GM12878 (cell line): ENCODE measurements at regions not wholly inside any gene's neighbourhood (a gene's known extent, or its start where the extent isn't known, plus 50 kb on each side); places are given as distances from the start of the nearest gene placed in this dataset.

ENCODE experiments used
- ATAC-seq: fragments of 200-7000 bp; cut with Tn5 transposase; 3 replicates; pipeline ENCODE4 v1.9.1; 2020; ENCODE audit warnings: mild to moderate bottlenecking, moderate library complexity
- BruUV-seq: library from RNA; stranded (reverse); fragments of 400-500 nt; replicated peaks from 2 replicates; lab custom pipeline; 2021; lab: Mats Ljungman, UMichigan
- CTCF ChIA-PET: fragments of 300-600 bp; sonication (Branson Sonifier 250); formaldehyde crosslinking; extraction: SDS; loops from one replicate; lab custom pipeline; 2021; ENCODE audit warnings: inconsistent platforms; lab: Yijun Ruan, JAX
- POLR2A ChIA-PET: fragments of 350-600 bp; formaldehyde crosslinking; extraction: SDS; loops from one replicate; lab custom pipeline; 2021; ENCODE audit warnings: inconsistent platforms; lab: Charles Lee
- RAD21 ChIA-PET: fragments of 300-600 bp; sonication (Branson Sonifier 250); formaldehyde crosslinking; loops from one replicate; lab custom pipeline; 2023; ENCODE audit warnings: antibody characterized with exemption; ENCODE audit not compliant: unreplicated experiment; lab: Charles Lee
- SMC1A ChIA-PET: fragments of 300-600 bp; sonication (Branson Sonifier 250); formaldehyde crosslinking; loops from one replicate; lab custom pipeline; 2023; ENCODE audit not compliant: unreplicated experiment, uncharacterized antibody; lab: Charles Lee
- DNase-seq: peaks from one replicate; pipeline ENCODE4 v3.0.0-alpha.2; 2011; ENCODE audit warnings: low read depth, low spot score
- FAIRE-seq: peaks from 3 replicates; lab custom pipeline; 2011; peaks lifted over from hg19 to GRCh38; lab: Jason Lieb, UNC
- H2AFZ ChIP-seq: 2 replicates; pipeline ENCODE4 v1.6.0; 2011; ENCODE audit warnings: low read depth, low read length, control low read depth; ENCODE audit not compliant: control insufficient read depth
- H3K27ac ChIP-seq: 2 replicates; pipeline ENCODE4 v1.5.1; 2011; ENCODE audit warnings: control low read depth; ENCODE audit not compliant: control insufficient read depth, insufficient read depth
- H3K27me3 ChIP-seq, 2 experiments: replicated peaks in 1 of 2; 2 replicates each; pipeline versions ENCODE4 v1.6.0 to v1.6.1; 2011; ENCODE audit warnings: low read length in 1 of 2; ENCODE audit not compliant: control insufficient read depth in 2 of 2, insufficient read depth in 2 of 2
- H3K36me3 ChIP-seq, 2 experiments: 2 replicates each; pipeline ENCODE4 v1.5.1; 2011; ENCODE audit warnings: low read length in 1 of 2; ENCODE audit not compliant: control insufficient read depth in 2 of 2, insufficient read depth in 2 of 2
- H3K4me1 ChIP-seq: 2 replicates; pipeline ENCODE4 v1.6.1; 2011; ENCODE audit warnings: mild to moderate bottlenecking, low read length, moderate library complexity, mixed read lengths; ENCODE audit not compliant: control insufficient read depth, insufficient read depth
- H3K4me2 ChIP-seq: 2 replicates; pipeline ENCODE4 v1.6.0; 2011; ENCODE audit warnings: control low read depth; ENCODE audit not compliant: control insufficient read depth, insufficient read depth
- H3K4me3 ChIP-seq: fragments of 200-600 bp; sonication (generic); 2 replicates; pipeline ENCODE4 v1.5.1; 2016
- H3K79me2 ChIP-seq: 2 replicates; pipeline ENCODE4 v1.6.0; 2011; ENCODE audit warnings: low read length; ENCODE audit not compliant: control insufficient read depth, insufficient read depth
- H3K9ac ChIP-seq: 2 replicates; pipeline ENCODE4 v1.8.0; 2011; ENCODE audit warnings: low read length, control low read depth, mixed read lengths; ENCODE audit not compliant: control insufficient read depth, insufficient read depth
- H3K9me3 ChIP-seq: replicated peaks from 3 replicates; pipeline ENCODE4 v1.5.1; 2011; ENCODE audit warnings: mild to moderate bottlenecking, low read length; ENCODE audit not compliant: control insufficient read depth, insufficient read depth
- H4K20me1 ChIP-seq: 2 replicates; pipeline ENCODE4 v1.6.0; 2011; ENCODE audit not compliant: control insufficient read depth, insufficient read depth
- BHLHE40 ChIP-seq, 2 experiments: fragments of 450-650 bp in 1 of 2; IDR thresholded peaks; 2 replicates each; pipeline ENCODE4 v1.6.1; 2011 to 2017; ENCODE audit warnings: low read depth in 2 of 2, borderline replicate concordance in 1 of 2, improper control_type of control experiment in 1 of 2, low read length in 1 of 2, mild to moderate bottlenecking in 1 of 2
- BMI1 ChIP-seq: fragments of 450-650 bp; IDR thresholded peaks from 2 replicates; pipeline ENCODE4 v1.6.1; 2016; ENCODE audit warnings: mild to moderate bottlenecking, moderate library complexity, borderline replicate concordance
- CREB1 ChIP-seq: IDR thresholded peaks from 2 replicates; pipeline ENCODE4 v1.6.1; 2012; ENCODE audit warnings: low read depth, mild to moderate bottlenecking, inconsistent platforms
- ETV6 ChIP-seq, 2 experiments: fragments of 450-650 bp in 1 of 2; IDR thresholded peaks in 1 of 2; conservative IDR thresholded peaks in 1 of 2; 2 replicates each; pipeline ENCODE4 v1.6.1; 2014; ENCODE audit warnings: antibody characterized with exemption in 1 of 2, borderline replicate concordance in 1 of 2, low read depth in 1 of 2, mild to moderate bottlenecking in 1 of 2, moderate library complexity in 1 of 2
- IKZF1 ChIP-seq: fragments of 450-650 bp; conservative IDR thresholded peaks from 2 replicates; pipeline ENCODE4 v1.6.1; 2017; ENCODE audit warnings: antibody characterized with exemption, mild to moderate bottlenecking
- JUNB ChIP-seq: IDR thresholded peaks from 2 replicates; pipeline ENCODE4 v1.6.1; 2016; ENCODE audit warnings: antibody characterized with exemption, mild to moderate bottlenecking
- PRDM15 ChIP-seq: fragments of 450-650 bp; formaldehyde crosslinking; IDR thresholded peaks from 2 replicates; pipeline ENCODE4 v1.4.0; 2020; ENCODE audit warnings: mild to moderate bottlenecking, moderate library complexity
- RUNX3 ChIP-seq: IDR thresholded peaks from 2 replicates; pipeline ENCODE4 v1.6.1; 2012; ENCODE audit warnings: low read length, inconsistent platforms
- SMAD1 ChIP-seq: fragments of 450-650 bp; IDR thresholded peaks from 2 replicates; pipeline ENCODE4 v1.6.1; 2018; ENCODE audit warnings: mild to moderate bottlenecking, low read depth; ENCODE audit not compliant: partially characterized antibody
- SMC3 ChIP-seq: IDR thresholded peaks from 2 replicates; pipeline ENCODE4 v1.6.1; 2011; ENCODE audit warnings: low read length, improper control_type of control experiment, borderline replicate concordance
- WGBS: methylation state at CpG from one replicate; pipeline ENCODE4 v1.1.6; 2016; ENCODE audit warnings: low lambda C conversion rate; ENCODE audit not compliant: insufficient replicate concordance, insufficient coverage; ENCODE audit errors: missing lambda C conversion rate; 5-methylcytosine and 5-hydroxymethylcytosine counted together
- in situ Hi-C: fragments of 300-500 bp; cut with MboI; formaldehyde crosslinking; loops from 9 replicates; pipeline ENCODE4 v1.14.3; 2018; ENCODE audit warnings: mixed read lengths
- intact Hi-C: fragments of 100-400 bp; cut with micrococcal nuclease; formaldehyde crosslinking; loops from one replicate; pipeline ENCODE4 v1.14.2; 2022; ENCODE audit not compliant: unreplicated experiment
- TF ChIP-seq, protein P1 (sequence below): fragments of 450-650 bp; IDR thresholded peaks from 2 replicates; pipeline ENCODE4 v1.6.1; 2016; ENCODE audit warnings: mild to moderate bottlenecking, moderate library complexity, borderline replicate concordance

DNA sequence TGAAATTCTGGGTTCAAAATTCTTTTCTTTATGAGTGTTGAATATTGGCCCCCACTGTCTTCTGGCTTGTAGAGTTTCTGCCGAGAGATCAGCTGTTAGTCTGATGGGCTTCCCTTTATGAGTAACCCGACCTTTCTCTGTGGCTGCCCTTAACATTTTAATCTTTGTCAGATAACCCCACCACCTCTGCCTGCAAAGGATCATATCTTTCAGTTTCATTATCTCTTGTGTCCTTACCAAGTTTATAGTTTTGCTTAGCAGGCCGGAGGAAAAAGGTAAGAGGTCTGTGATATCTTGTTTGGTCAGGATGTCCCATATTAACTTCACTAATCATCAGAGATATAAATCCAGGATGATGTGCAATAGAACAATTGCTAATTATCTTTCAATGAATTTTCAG, 970.2 kb upstream of the TYRP1 start:
- no peak for TF ChIP-seq SMAD1
- TF ChIP-seq RUNX3: no peak
- no peak for TF ChIP-seq JUNB
- TF ChIP-seq, protein P1, sequence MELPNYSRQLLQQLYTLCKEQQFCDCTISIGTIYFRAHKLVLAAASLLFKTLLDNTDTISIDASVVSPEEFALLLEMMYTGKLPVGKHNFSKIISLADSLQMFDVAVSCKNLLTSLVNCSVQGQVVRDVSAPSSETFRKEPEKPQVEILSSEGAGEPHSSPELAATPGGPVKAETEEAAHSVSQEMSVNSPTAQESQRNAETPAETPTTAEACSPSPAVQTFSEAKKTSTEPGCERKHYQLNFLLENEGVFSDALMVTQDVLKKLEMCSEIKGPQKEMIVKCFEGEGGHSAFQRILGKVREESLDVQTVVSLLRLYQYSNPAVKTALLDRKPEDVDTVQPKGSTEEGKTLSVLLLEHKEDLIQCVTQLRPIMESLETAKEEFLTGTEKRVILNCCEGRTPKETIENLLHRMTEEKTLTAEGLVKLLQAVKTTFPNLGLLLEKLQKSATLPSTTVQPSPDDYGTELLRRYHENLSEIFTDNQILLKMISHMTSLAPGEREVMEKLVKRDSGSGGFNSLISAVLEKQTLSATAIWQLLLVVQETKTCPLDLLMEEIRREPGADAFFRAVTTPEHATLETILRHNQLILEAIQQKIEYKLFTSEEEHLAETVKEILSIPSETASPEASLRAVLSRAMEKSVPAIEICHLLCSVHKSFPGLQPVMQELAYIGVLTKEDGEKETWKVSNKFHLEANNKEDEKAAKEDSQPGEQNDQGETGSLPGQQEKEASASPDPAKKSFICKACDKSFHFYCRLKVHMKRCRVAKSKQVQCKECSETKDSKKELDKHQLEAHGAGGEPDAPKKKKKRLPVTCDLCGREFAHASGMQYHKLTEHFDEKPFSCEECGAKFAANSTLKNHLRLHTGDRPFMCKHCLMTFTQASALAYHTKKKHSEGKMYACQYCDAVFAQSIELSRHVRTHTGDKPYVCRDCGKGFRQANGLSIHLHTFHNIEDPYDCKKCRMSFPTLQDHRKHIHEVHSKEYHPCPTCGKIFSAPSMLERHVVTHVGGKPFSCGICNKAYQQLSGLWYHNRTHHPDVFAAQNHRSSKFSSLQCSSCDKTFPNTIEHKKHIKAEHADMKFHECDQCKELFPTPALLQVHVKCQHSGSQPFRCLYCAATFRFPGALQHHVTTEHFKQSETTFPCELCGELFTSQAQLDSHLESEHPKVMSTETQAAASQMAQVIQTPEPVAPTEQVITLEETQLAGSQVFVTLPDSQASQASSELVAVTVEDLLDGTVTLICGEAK: no peak
- TF ChIP-seq IKZF1: no peak
- TF ChIP-seq CREB1: no peak
- TF ChIP-seq ETV6 (conservative IDR thresholded peaks at IDR 0.05 in 1 of 2, IDR thresholded peaks at IDR 0.05 in 1 of 2; ENCODE audit: borderline replicate concordance in 1 of 2, low read depth in 1 of 2): no peak
- TF ChIP-seq BMI1: no peak
- no peak for TF ChIP-seq PRDM15 (CRISPR knock-in tag)
- no peak for TF ChIP-seq BHLHE40 (IDR thresholded peaks at IDR 0.05; ENCODE audit: borderline replicate concordance in 1 of 2, low read depth in 2 of 2, low read length in 1 of 2)
- TF ChIP-seq SMC3: no peak
- Histone ChIP-seq H3K4me1 (no peaks in the 10 kb centered on the region), H3K27me3 (no peaks in the 10 kb centered on the region), H3K4me2 (no peak overlapping the region), H3K9me3 (no peaks in the 10 kb centered on the region), H2AFZ (no peak overlapping the region), H3K4me3 (no peak overlapping the region), H3K27ac (no peak overlapping the region), H3K79me2 (no peaks in the 10 kb centered on the region), H4K20me1 (no peaks in the 10 kb centered on the region), H3K36me3 (no peaks in the 10 kb centered on the region), H3K9ac (no peak overlapping the region)
- SMC1A ChIA-PET: interaction anchor here (1.0 kb wide), 1 partner anchor 13 kb away, joined by 3 read pairs; no protein-coding TSS in a partner anchor
- CTCF ChIA-PET: no interaction called here
- in situ Hi-C loops: no loop called here
- no TSS peak for BruUV-seq
- WGBS: 13% methylated on average over 3 of the region's 3 CpGs
- RAD21 ChIA-PET: no interaction called here
- no peak for ATAC-seq
- intact Hi-C loops: no loop called here
- POLR2A ChIA-PET: no interaction called here
- no peak for FAIRE-seq
- no peak for DNase-seq
